Astrocyte of the spinal cord (primary cell): ENCODE measurements at regions not wholly inside any gene's neighbourhood (a gene's known extent, or its start where the extent isn't known, plus 50 kb on each side); places are given as distances from the start of the nearest gene placed in this dataset.

Experiments
- DNase-seq: peaks from one replicate; pipeline ENCODE4 v3.0.0; 2011; ENCODE audit warnings: low read depth, low spot score
- H3K4me3 ChIP-seq: 2 replicates; pipeline ENCODE4 v1.5.1; 2011; ENCODE audit warnings: low read depth, mild to moderate bottlenecking, low read length, moderate library complexity
- CTCF ChIP-seq: IDR thresholded peaks from 2 replicates; pipeline ENCODE4 v1.5.1; 2012; ENCODE audit warnings: low read depth, mild to moderate bottlenecking, low read length, inconsistent platforms
- in situ Hi-C: cut with HindIII; loops from 2 replicates; pipeline ENCODE4 v1.10.0; 2017; ENCODE audit warnings: low sequenced_read_pairs

GRCh38 chr2:145408980-145409379, 889.1 kb upstream of the ZEB2 start:
- TF ChIP-seq CTCF: no peak
- in situ Hi-C loops: no loop called here

GRCh38 chr2:145404690-145405089, 884.8 kb upstream of the ZEB2 start:
- no peak for DNase-seq
- H3K4me3 ChIP-seq: no peak overlapping the region
- in situ Hi-C loops: no loop called here
- no peak for TF ChIP-seq CTCF

More at GRCh38 chr2:145408980-145409379, 889.1 kb upstream of the ZEB2 start:
- peak; percentile 18 for DNase-seq
- H3K4me3 ChIP-seq: no peak overlapping the region

- no peak for TF ChIP-seq CTCF
- H3K4me3 ChIP-seq: no peak overlapping the region
- no peak for DNase-seq
- in situ Hi-C loops: no loop called here
These were observed 882.9 kb upstream of the ZEB2 start for GRCh38 chr2:145402706-145403277.

- in situ Hi-C loops: no loop called here
- no peak for TF ChIP-seq CTCF
- no peak overlapping the region for H3K4me3 ChIP-seq
- DNase-seq: no peak
These were observed 879.2 kb upstream of the ZEB2 start for GRCh38 chr2:145399131-145399530.

- no peak for TF ChIP-seq CTCF
- no peak for DNase-seq
- in situ Hi-C loops: no loop called here
- no peak overlapping the region for H3K4me3 ChIP-seq
These were observed 874.3 kb upstream of the ZEB2 start for GRCh38 chr2:145394181-145394580.

GRCh38 chr2:145386973-145387372, 867.1 kb upstream of the ZEB2 start:
- no peak for DNase-seq
- in situ Hi-C loops: no loop called here
- no peak overlapping the region for H3K4me3 ChIP-seq
- TF ChIP-seq CTCF: no peak

GRCh38 chr2:145383961-145384360, 864.0 kb upstream of the ZEB2 start:
- TF ChIP-seq CTCF: no peak
- in situ Hi-C loops: no loop called here
- DNase-seq: no peak
- no peak overlapping the region for H3K4me3 ChIP-seq
